Loucy (cell line): ENCODE measurements at regions not wholly inside any gene's neighbourhood (a gene's known extent, or its start where the extent isn't known, plus 50 kb on each side); places are given as distances from the start of the nearest gene placed in this dataset.

Source experiments
- H2AFZ ChIP-seq: fragments of 200-600 bp; sonication (generic); 2 replicates; pipeline ENCODE4 v1.6.0; 2016; ENCODE audit warnings: antibody characterized with exemption, mild to moderate bottlenecking, low read length, moderate library complexity
- H3F3A ChIP-seq: fragments of 200-600 bp; 2 replicates; pipeline ENCODE4 v1.6.0; 2016; ENCODE audit warnings: antibody characterized with exemption, low read depth, mild to moderate bottlenecking
- H3K27me3 ChIP-seq: fragments of 200-600 bp; sonication (generic); 2 replicates; pipeline ENCODE4 v1.6.1; 2014; ENCODE audit warnings: low read length, mild to moderate bottlenecking; ENCODE audit not compliant: insufficient read depth, poor library complexity, severe bottlenecking
- H3K36me3 ChIP-seq: fragments of 200-600 bp; sonication (generic); 2 replicates; pipeline ENCODE4 v1.6.1; 2016; ENCODE audit warnings: low read length; ENCODE audit not compliant: insufficient read depth
- H3K4me1 ChIP-seq: fragments of 200-600 bp; sonication (generic); 2 replicates; pipeline ENCODE4 v1.5.1; 2014; ENCODE audit warnings: low read length, mild to moderate bottlenecking; ENCODE audit not compliant: insufficient read depth, poor library complexity, severe bottlenecking
- H3K4me2 ChIP-seq: fragments of 200-600 bp; sonication (generic); 2 replicates; pipeline ENCODE4 v1.6.0; 2014; ENCODE audit warnings: antibody characterized with exemption, low read length, low read depth, mild to moderate bottlenecking; ENCODE audit not compliant: poor library complexity, severe bottlenecking
- H3K4me3 ChIP-seq: fragments of 200-600 bp; sonication (generic); 2 replicates; pipeline ENCODE4 v1.5.1; 2014; ENCODE audit warnings: low read length, mild to moderate bottlenecking, mixed read lengths; ENCODE audit not compliant: poor library complexity, severe bottlenecking
- H3K79me2 ChIP-seq: fragments of 200-600 bp; sonication (generic); 2 replicates; pipeline ENCODE4 v1.6.1; 2014; ENCODE audit warnings: low read length; ENCODE audit not compliant: insufficient read depth
- H3K9ac ChIP-seq: fragments of 200-600 bp; sonication (generic); 2 replicates; pipeline ENCODE4 v1.6.0; 2014; ENCODE audit warnings: mild to moderate bottlenecking, low read depth, low read length, moderate library complexity; ENCODE audit not compliant: poor library complexity, severe bottlenecking
- H3K9me2 ChIP-seq: fragments of 200-600 bp; sonication (generic); replicated peaks from 2 replicates; pipeline ENCODE4 v1.6.1; 2016; ENCODE audit warnings: low read depth, low read length, mixed read lengths
- H3K9me3 ChIP-seq: fragments of 200-600 bp; sonication (generic); 2 replicates; pipeline ENCODE4 v1.6.1; 2014; ENCODE audit warnings: mild to moderate bottlenecking, antibody characterized with exemption, low read length, low read depth; ENCODE audit not compliant: insufficient read depth
- H4K20me1 ChIP-seq: fragments of 200-600 bp; sonication (generic); 2 replicates; pipeline ENCODE4 v1.6.0; 2014; ENCODE audit warnings: antibody characterized with exemption, low read length, mild to moderate bottlenecking; ENCODE audit not compliant: insufficient read depth, poor library complexity, severe bottlenecking
- CTCF ChIP-seq: fragments of 200-600 bp; sonication (generic); conservative IDR thresholded peaks from 2 replicates; pipeline ENCODE4 v1.5.1; 2014; ENCODE audit warnings: mild to moderate bottlenecking, antibody characterized with exemption, low read length
- EZH2phosphoT487 ChIP-seq: fragments of 200-600 bp; IDR thresholded peaks from 2 replicates; pipeline ENCODE4 v1.6.1; 2018; ENCODE audit warnings: antibody characterized with exemption, mild to moderate bottlenecking, moderate library complexity, borderline replicate concordance

GRCh38 chr3:28575746-28576613 lies 227.4 kb upstream of the AZI2 start:
- Histone ChIP-seq H3K4me3 (no peak overlapping the region), H3K36me3 (no peaks in the 10 kb centered on the region), H2AFZ (no peak overlapping the region), H3F3A (no peaks in the 10 kb centered on the region), H3K9me2 (no peaks in the 10 kb centered on the region), H3K79me2 (no peaks in the 10 kb centered on the region), H3K4me2 (no peak overlapping the region), H3K27me3 (no peaks in the 10 kb centered on the region), H4K20me1 (no peaks in the 10 kb centered on the region), H3K9me3 (no peaks in the 10 kb centered on the region), H3K9ac (no peak overlapping the region), H3K4me1 (no peaks in the 10 kb centered on the region)
- TF ChIP-seq EZH2phosphoT487: no peak
- TF ChIP-seq CTCF: no peak

- H3K9ac ChIP-seq: no peak overlapping the region
- H3K4me1 ChIP-seq: no peaks in the 10 kb centered on the region
- H3K36me3 ChIP-seq: no peaks in the 10 kb centered on the region
- no peaks in the 10 kb centered on the region for H3K27me3 ChIP-seq
- H3K9me2 ChIP-seq: no peaks in the 10 kb centered on the region
- H3K79me2 ChIP-seq: no peaks in the 10 kb centered on the region
- H3K4me3 ChIP-seq: no peak overlapping the region
- no peaks in the 10 kb centered on the region for H4K20me1 ChIP-seq
- H2AFZ ChIP-seq: no peak overlapping the region
- no peaks in the 10 kb centered on the region for H3K9me3 ChIP-seq
- TF ChIP-seq EZH2phosphoT487 (no peak), CTCF (no peak)
- H3F3A ChIP-seq: no peaks in the 10 kb centered on the region
- no peak overlapping the region for H3K4me2 ChIP-seq
Measured at GRCh38 chr3:28576614-28577200, 228.1 kb upstream of the AZI2 start.

GRCh38 chr3:28577941-28578500 lies 229.4 kb upstream of the AZI2 start:
- H2AFZ ChIP-seq: no peak overlapping the region
- H3K36me3 ChIP-seq: no peaks in the 10 kb centered on the region
- no peak overlapping the region for H3K4me3 ChIP-seq
- H3K9me3 ChIP-seq: no peaks in the 10 kb centered on the region
- H3K4me2 ChIP-seq: no peak overlapping the region
- H3K79me2 ChIP-seq: no peaks in the 10 kb centered on the region
- H4K20me1 ChIP-seq: no peaks in the 10 kb centered on the region
- no peaks in the 10 kb centered on the region for H3K4me1 ChIP-seq
- no peak for TF ChIP-seq EZH2phosphoT487
- no peak for TF ChIP-seq CTCF
- no peaks in the 10 kb centered on the region for H3K27me3 ChIP-seq
- no peaks in the 10 kb centered on the region for H3F3A ChIP-seq
- no peaks in the 10 kb centered on the region for H3K9me2 ChIP-seq
- H3K9ac ChIP-seq: no peak overlapping the region
